Neural cell (in vitro differentiated cells): ENCODE measurements at regions not wholly inside any gene's neighbourhood (a gene's known extent, or its start where the extent isn't known, plus 50 kb on each side); places are given as distances from the start of the nearest gene placed in this dataset.

ENCODE experiments used
- H2AFZ ChIP-seq: fragments of 200-600, 300-800 bp; sonication (generic), shearing (Covaris generic); 2 replicates; pipeline ENCODE4 v1.6.0; 2014; ENCODE audit warnings: low read depth, mild to moderate bottlenecking, antibody characterized with exemption, low read length, moderate library complexity
- H3F3A ChIP-seq: fragments of 200-600 bp; shearing (Covaris generic); 2 replicates; pipeline ENCODE4 v1.6.1; 2016; ENCODE audit warnings: mild to moderate bottlenecking, moderate library complexity, mixed read lengths, antibody characterized with exemption, low read length; ENCODE audit not compliant: insufficient read depth, poor library complexity, severe bottlenecking
- H3K27ac ChIP-seq: fragments of 200-600, 300-800 bp; sonication (generic), shearing (Covaris generic); 2 replicates; pipeline ENCODE4 v1.5.1; 2014; ENCODE audit warnings: mild to moderate bottlenecking, low read length, moderate library complexity
- H3K27me3 ChIP-seq: fragments of 300-800, 200-600 bp; sonication (generic), shearing (Covaris generic); 2 replicates; pipeline ENCODE4 v1.6.0; 2014; ENCODE audit warnings: mild to moderate bottlenecking, low read depth, low read length, moderate library complexity; ENCODE audit not compliant: insufficient read depth
- H3K36me3 ChIP-seq: fragments of 300-800, 200-600 bp; sonication (generic), shearing (Covaris generic); 2 replicates; pipeline ENCODE4 v1.5.1; 2014; ENCODE audit warnings: mild to moderate bottlenecking, antibody characterized with exemption, low read length, moderate library complexity; ENCODE audit not compliant: insufficient read depth
- H3K4me2 ChIP-seq: fragments of 300-800, 200-600 bp; sonication (generic), shearing (Covaris generic); 2 replicates; pipeline ENCODE4 v1.6.0; 2014; ENCODE audit warnings: mild to moderate bottlenecking, low read length
- H3K4me3 ChIP-seq: fragments of 300-800, 200-600 bp; sonication (generic), shearing (Covaris generic); 2 replicates; pipeline ENCODE4 v1.5.1; 2014; ENCODE audit warnings: mild to moderate bottlenecking, low read length, moderate library complexity
- H3K79me2 ChIP-seq: fragments of 200-600 bp; shearing (Covaris generic); replicated peaks from 2 replicates; pipeline ENCODE4 v1.6.0; 2014; ENCODE audit warnings: mild to moderate bottlenecking, low read length, moderate library complexity; ENCODE audit not compliant: insufficient read depth
- H3K9ac ChIP-seq: fragments of 300-800, 200-600 bp; sonication (generic), shearing (Covaris generic); 2 replicates; pipeline ENCODE4 v1.6.1; 2016; ENCODE audit warnings: mild to moderate bottlenecking, low read length, mixed read lengths
- H3K9me2 ChIP-seq: fragments of 200-600 bp; shearing (Covaris generic); 2 replicates; pipeline ENCODE4 v1.6.1; 2016; ENCODE audit warnings: mild to moderate bottlenecking, low read length, mixed read lengths; ENCODE audit not compliant: insufficient read depth
- H3K9me3 ChIP-seq: fragments of 200-600, 300-800 bp; sonication (generic), shearing (Covaris generic); 2 replicates; pipeline ENCODE4 v1.6.1; 2016; ENCODE audit warnings: mild to moderate bottlenecking, mixed run types, low read length, moderate library complexity, mixed read lengths
- H4K20me1 ChIP-seq: fragments of 200-600 bp; shearing (Covaris generic); 2 replicates; pipeline ENCODE4 v1.6.1; 2016; ENCODE audit warnings: mild to moderate bottlenecking, mixed run types; ENCODE audit not compliant: insufficient read depth
- EP300 ChIP-seq: fragments of 450-650 bp; conservative IDR thresholded peaks from 2 replicates; pipeline ENCODE4 v1.6.1; 2014; ENCODE audit warnings: antibody characterized with exemption, mild to moderate bottlenecking, moderate library complexity; ENCODE audit not compliant: poor library complexity, severe bottlenecking
- EZH2 ChIP-seq: fragments of 200-600, 300-800 bp; shearing (Covaris generic), sonication (generic); IDR thresholded peaks from 2 replicates; pipeline ENCODE4 v1.6.1; 2014; ENCODE audit warnings: antibody characterized with exemption, low read length, borderline replicate concordance, mild to moderate bottlenecking; ENCODE audit not compliant: insufficient read depth, poor library complexity, severe bottlenecking
- MXI1 ChIP-seq: fragments of 450-650 bp; conservative IDR thresholded peaks from 2 replicates; pipeline ENCODE4 v1.6.1; 2014; ENCODE audit warnings: antibody characterized with exemption, mild to moderate bottlenecking; ENCODE audit not compliant: poor library complexity, severe bottlenecking
- POLR2AphosphoS5 ChIP-seq: IDR thresholded peaks from 2 replicates; pipeline ENCODE4 v1.6.1; 2012
- RAD21 ChIP-seq: fragments of 450-650 bp; conservative IDR thresholded peaks from 2 replicates; pipeline ENCODE4 v1.6.1; 2014; ENCODE audit warnings: antibody characterized with exemption, mild to moderate bottlenecking, moderate library complexity
- SMC3 ChIP-seq: fragments of 450-650 bp; conservative IDR thresholded peaks from 2 replicates; pipeline ENCODE4 v1.6.1; 2014; ENCODE audit warnings: antibody characterized with exemption, mild to moderate bottlenecking, moderate library complexity; ENCODE audit not compliant: poor library complexity
- TAF1 ChIP-seq: IDR thresholded peaks from 2 replicates; pipeline ENCODE4 v1.6.1; 2012; ENCODE audit warnings: low read depth
- TF ChIP-seq, protein P1 (sequence below): IDR thresholded peaks from 2 replicates; pipeline ENCODE4 v1.6.1; 2012; ENCODE audit warnings: borderline replicate concordance
- TF ChIP-seq, protein P2 (sequence below): fragments of 450-650 bp; IDR thresholded peaks from 2 replicates; pipeline ENCODE4 v1.5.1; 2014; ENCODE audit warnings: antibody characterized with exemption, mild to moderate bottlenecking, moderate library complexity; ENCODE audit not compliant: poor library complexity, severe bottlenecking

DNA sequence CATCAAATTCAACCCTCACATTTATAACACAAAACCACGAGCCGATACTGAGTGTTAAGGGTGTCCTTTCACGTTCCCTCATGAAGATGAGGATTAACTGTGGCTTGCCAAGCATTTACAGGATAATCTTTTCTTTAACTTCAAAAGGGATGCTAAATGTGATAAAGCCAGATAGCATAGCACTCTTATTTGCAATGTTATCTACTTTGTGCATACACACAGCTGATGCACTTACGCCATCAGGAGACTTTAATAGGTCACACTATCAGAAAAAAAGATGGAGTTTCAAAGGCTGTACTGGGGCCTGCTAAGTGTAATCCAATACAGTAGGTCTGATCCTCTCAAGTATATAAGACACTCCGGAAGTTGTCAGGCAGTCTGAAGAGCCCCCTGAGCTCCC lies 572.7 kb downstream of the PIK3C3 start:
- Histone ChIP-seq H3K27ac (no peak overlapping the region), H3K9ac (no peak overlapping the region), H3F3A (no peaks in the 10 kb centered on the region), H3K9me2 (no peaks in the 10 kb centered on the region), H3K27me3 (no peaks in the 10 kb centered on the region), H4K20me1 (no peaks in the 10 kb centered on the region), H3K36me3 (no peaks in the 10 kb centered on the region), H2AFZ (no peak overlapping the region), H3K4me2 (no peak overlapping the region), H3K9me3 (no peaks in the 10 kb centered on the region), H3K79me2 (no peaks in the 10 kb centered on the region), H3K4me3 (no peak overlapping the region)
- TF ChIP-seq MXI1 (no peak), RAD21 (no peak), EP300 (no peak), TAF1 (no peak)

DNA sequence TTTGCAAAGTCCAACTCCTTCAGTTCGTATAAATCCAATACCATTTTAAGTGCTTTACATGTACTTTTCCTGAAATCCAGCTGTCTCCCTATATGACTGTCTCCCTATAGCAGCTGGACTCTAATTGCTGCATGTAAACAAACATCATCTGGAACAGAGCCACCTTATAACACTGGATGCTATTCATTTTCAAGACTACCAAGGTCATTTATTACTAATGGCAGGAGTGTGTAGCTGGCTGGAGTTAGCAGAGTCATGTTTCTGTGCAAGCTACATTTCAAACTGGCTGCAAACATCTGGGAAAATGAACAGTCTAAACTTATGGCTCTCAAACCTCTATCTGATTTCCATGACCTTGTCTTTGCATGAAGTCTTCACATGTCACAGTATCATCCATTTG lies 575.2 kb downstream of the PIK3C3 start:
- H3K9ac ChIP-seq = no peak overlapping the region
- H3K4me2 ChIP-seq = no peak overlapping the region
- no peaks in the 10 kb centered on the region for H3K9me2 ChIP-seq
- no peaks in the 10 kb centered on the region for H3F3A ChIP-seq
- no peak for TF ChIP-seq POLR2AphosphoS5
- H3K27me3 ChIP-seq = no peaks in the 10 kb centered on the region
- no peak overlapping the region for H3K27ac ChIP-seq
- no peaks in the 10 kb centered on the region for H3K36me3 ChIP-seq
- H3K9me3 ChIP-seq = no peaks in the 10 kb centered on the region
- no peaks in the 10 kb centered on the region for H3K79me2 ChIP-seq
- no peak overlapping the region for H2AFZ ChIP-seq
- no peaks in the 10 kb centered on the region for H4K20me1 ChIP-seq
- H3K4me3 ChIP-seq = no peak overlapping the region

DNA sequence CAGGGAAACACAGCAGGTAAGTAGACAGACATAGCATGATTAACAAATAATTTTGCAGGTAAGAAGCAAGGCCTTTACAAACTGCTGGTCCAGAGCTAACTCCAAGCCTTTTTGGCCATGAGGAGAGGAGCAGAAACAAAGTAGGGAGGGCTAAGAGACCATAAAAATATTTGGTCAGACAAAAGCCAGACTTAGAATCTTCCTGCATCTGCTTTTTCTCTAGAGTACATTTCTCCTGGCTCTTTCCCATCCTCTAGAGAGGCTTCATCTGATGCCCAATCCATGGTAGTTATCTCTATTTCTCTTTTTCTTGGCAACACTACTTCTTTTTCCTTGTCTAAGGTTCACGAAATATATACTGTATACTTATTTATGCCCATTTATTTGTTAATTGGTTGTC lies 577.1 kb downstream of the PIK3C3 start:
- no peaks in the 10 kb centered on the region for H3K27me3 ChIP-seq
- no peaks in the 10 kb centered on the region for H4K20me1 ChIP-seq
- H3K27ac ChIP-seq = no peak overlapping the region
- no peak overlapping the region for H3K9ac ChIP-seq
- H3K4me3 ChIP-seq = no peak overlapping the region
- no peaks in the 10 kb centered on the region for H3K9me3 ChIP-seq
- H3K9me2 ChIP-seq = no peaks in the 10 kb centered on the region
- no peak overlapping the region for H3K4me2 ChIP-seq
- no peaks in the 10 kb centered on the region for H3K36me3 ChIP-seq
- H3F3A ChIP-seq = no peaks in the 10 kb centered on the region
- TF ChIP-seq POLR2AphosphoS5 (no peak), EZH2 (no peak), RAD21 (no peak), MXI1 (no peak), SMC3 (no peak), TAF1 (no peak), EP300 (no peak)
- TF ChIP-seq, protein P1, sequence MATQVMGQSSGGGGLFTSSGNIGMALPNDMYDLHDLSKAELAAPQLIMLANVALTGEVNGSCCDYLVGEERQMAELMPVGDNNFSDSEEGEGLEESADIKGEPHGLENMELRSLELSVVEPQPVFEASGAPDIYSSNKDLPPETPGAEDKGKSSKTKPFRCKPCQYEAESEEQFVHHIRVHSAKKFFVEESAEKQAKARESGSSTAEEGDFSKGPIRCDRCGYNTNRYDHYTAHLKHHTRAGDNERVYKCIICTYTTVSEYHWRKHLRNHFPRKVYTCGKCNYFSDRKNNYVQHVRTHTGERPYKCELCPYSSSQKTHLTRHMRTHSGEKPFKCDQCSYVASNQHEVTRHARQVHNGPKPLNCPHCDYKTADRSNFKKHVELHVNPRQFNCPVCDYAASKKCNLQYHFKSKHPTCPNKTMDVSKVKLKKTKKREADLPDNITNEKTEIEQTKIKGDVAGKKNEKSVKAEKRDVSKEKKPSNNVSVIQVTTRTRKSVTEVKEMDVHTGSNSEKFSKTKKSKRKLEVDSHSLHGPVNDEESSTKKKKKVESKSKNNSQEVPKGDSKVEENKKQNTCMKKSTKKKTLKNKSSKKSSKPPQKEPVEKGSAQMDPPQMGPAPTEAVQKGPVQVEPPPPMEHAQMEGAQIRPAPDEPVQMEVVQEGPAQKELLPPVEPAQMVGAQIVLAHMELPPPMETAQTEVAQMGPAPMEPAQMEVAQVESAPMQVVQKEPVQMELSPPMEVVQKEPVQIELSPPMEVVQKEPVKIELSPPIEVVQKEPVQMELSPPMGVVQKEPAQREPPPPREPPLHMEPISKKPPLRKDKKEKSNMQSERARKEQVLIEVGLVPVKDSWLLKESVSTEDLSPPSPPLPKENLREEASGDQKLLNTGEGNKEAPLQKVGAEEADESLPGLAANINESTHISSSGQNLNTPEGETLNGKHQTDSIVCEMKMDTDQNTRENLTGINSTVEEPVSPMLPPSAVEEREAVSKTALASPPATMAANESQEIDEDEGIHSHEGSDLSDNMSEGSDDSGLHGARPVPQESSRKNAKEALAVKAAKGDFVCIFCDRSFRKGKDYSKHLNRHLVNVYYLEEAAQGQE = no peak
- TF ChIP-seq, protein P2, sequence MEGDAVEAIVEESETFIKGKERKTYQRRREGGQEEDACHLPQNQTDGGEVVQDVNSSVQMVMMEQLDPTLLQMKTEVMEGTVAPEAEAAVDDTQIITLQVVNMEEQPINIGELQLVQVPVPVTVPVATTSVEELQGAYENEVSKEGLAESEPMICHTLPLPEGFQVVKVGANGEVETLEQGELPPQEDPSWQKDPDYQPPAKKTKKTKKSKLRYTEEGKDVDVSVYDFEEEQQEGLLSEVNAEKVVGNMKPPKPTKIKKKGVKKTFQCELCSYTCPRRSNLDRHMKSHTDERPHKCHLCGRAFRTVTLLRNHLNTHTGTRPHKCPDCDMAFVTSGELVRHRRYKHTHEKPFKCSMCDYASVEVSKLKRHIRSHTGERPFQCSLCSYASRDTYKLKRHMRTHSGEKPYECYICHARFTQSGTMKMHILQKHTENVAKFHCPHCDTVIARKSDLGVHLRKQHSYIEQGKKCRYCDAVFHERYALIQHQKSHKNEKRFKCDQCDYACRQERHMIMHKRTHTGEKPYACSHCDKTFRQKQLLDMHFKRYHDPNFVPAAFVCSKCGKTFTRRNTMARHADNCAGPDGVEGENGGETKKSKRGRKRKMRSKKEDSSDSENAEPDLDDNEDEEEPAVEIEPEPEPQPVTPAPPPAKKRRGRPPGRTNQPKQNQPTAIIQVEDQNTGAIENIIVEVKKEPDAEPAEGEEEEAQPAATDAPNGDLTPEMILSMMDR = no peak
- no peaks in the 10 kb centered on the region for H3K79me2 ChIP-seq
- no peak overlapping the region for H2AFZ ChIP-seq
